Nephron (organoid): ENCODE measurements at regions not wholly inside any gene's neighbourhood (a gene's known extent, or its start where the extent isn't known, plus 50 kb on each side); places are given as distances from the start of the nearest gene placed in this dataset.
"Not testable (repeated sequence)": the region's sequence is repeated elsewhere in the genome, so short reads cannot be mapped to it uniquely, and the experiment has no call there.

ENCODE experiments used
- H3K27ac Mint-ChIP-seq, 3 experiments: 2 replicates each; pipeline ENCODE4 v1.8.0; 2020; ENCODE audit warnings: mixed read lengths in 3 of 3, mild to moderate bottlenecking in 2 of 3, moderate library complexity in 1 of 3
- H3K27me3 Mint-ChIP-seq: 2 replicates; pipeline ENCODE4 v1.8.0; 2021; ENCODE audit warnings: low read depth, mild to moderate bottlenecking, moderate library complexity, mixed read lengths
- H3K36me3 Mint-ChIP-seq: 2 replicates; pipeline ENCODE4 v1.8.0; 2020; ENCODE audit warnings: low read depth, mixed read lengths
- H3K4me1 Mint-ChIP-seq: 2 replicates; pipeline ENCODE4 v1.8.0; 2020; ENCODE audit warnings: mixed read lengths
- H3K4me3 Mint-ChIP-seq, 3 experiments: 2 replicates each; pipeline ENCODE4 v1.8.0; 2020; ENCODE audit warnings: mild to moderate bottlenecking in 3 of 3, mixed read lengths in 3 of 3, moderate library complexity in 2 of 3
- H3K9me3 Mint-ChIP-seq: 2 replicates; pipeline ENCODE4 v1.8.0; 2020; ENCODE audit warnings: mixed read lengths
- CTCF ChIP-seq, 3 experiments: fragments of 200-600 bp; sonication (generic); IDR thresholded peaks; one replicate each; pipeline ENCODE4 v1.5.0; 2021; ENCODE audit warnings: antibody characterized with exemption in 3 of 3; ENCODE audit not compliant: unreplicated experiment in 3 of 3

GRCh38 chr13:84605927-84606326, 723.7 kb upstream of the SLITRK1 start:
- no peaks in the 10 kb centered on the region for H3K9me3 Mint-ChIP-seq

GRCh38 chr13:84591444-84591843, 709.2 kb upstream of the SLITRK1 start:
- no peaks in the 10 kb centered on the region for H3K9me3 Mint-ChIP-seq
- H3K4me1 Mint-ChIP-seq = no peaks in the 10 kb centered on the region
- H3K4me3 Mint-ChIP-seq = no peak overlapping the region
- no peaks in the 10 kb centered on the region for H3K27me3 Mint-ChIP-seq
- TF ChIP-seq CTCF (IDR thresholded peaks at IDR 0.05; ENCODE audit: unreplicated experiment in 3 of 3) = no peak
- H3K36me3 Mint-ChIP-seq = no peaks in the 10 kb centered on the region
- no peak overlapping the region for H3K27ac Mint-ChIP-seq

More at GRCh38 chr13:84605927-84606326, 723.7 kb upstream of the SLITRK1 start:
- H3K27ac Mint-ChIP-seq = no peak overlapping the region
- peaks cover 3% of the 10 kb centered on the region for H3K27me3 Mint-ChIP-seq
- H3K4me3 Mint-ChIP-seq = no peak overlapping the region
- H3K36me3 Mint-ChIP-seq = no peaks in the 10 kb centered on the region
- no peak for TF ChIP-seq CTCF (IDR thresholded peaks at IDR 0.05; ENCODE audit: unreplicated experiment in 3 of 3)
- H3K4me1 Mint-ChIP-seq = peaks cover 16% of the 10 kb centered on the region

GRCh38 chr13:84590663-84591062, 708.4 kb upstream of the SLITRK1 start:
- Mint-ChIP-seq H3K9me3 (no peaks in the 10 kb centered on the region), H3K36me3 (no peaks in the 10 kb centered on the region), H3K4me1 (no peaks in the 10 kb centered on the region), H3K27me3 (no peaks in the 10 kb centered on the region), H3K27ac (no peak overlapping the region), H3K4me3 (no peak overlapping the region)
- TF ChIP-seq CTCF (IDR thresholded peaks at IDR 0.05; ENCODE audit: unreplicated experiment in 3 of 3) = no peak

GRCh38 chr13:84588023-84588422, 705.7 kb upstream of the SLITRK1 start:
- Mint-ChIP-seq H3K4me3 (no peak overlapping the region), H3K4me1 (no peaks in the 10 kb centered on the region), H3K36me3 (no peaks in the 10 kb centered on the region), H3K27me3 (no peaks in the 10 kb centered on the region), H3K27ac (peak overlapping the region in 1 of 3 experiments; percentile 33), H3K9me3 (no peaks in the 10 kb centered on the region)
- TF ChIP-seq CTCF (IDR thresholded peaks at IDR 0.05; ENCODE audit: unreplicated experiment in 3 of 3) = no peak

- H3K4me1 Mint-ChIP-seq, H3K36me3 Mint-ChIP-seq, H3K27ac Mint-ChIP-seq, H3K27me3 Mint-ChIP-seq, H3K9me3 Mint-ChIP-seq, H3K4me3 Mint-ChIP-seq: not testable (repeated sequence)
Measured at GRCh38 chr13:84579901-84580300, 697.6 kb upstream of the SLITRK1 start.

- TF ChIP-seq CTCF (IDR thresholded peaks at IDR 0.05; ENCODE audit: unreplicated experiment in 3 of 3) = peak; percentile 44 to 54 (median 44)
- no peaks in the 10 kb centered on the region for H3K27me3 Mint-ChIP-seq
Measured at GRCh38 chr13:84574851-84575250, 692.6 kb upstream of the SLITRK1 start.

More at GRCh38 chr13:84574851-84575250, 692.6 kb upstream of the SLITRK1 start:
- no peaks in the 10 kb centered on the region for H3K4me1 Mint-ChIP-seq
- H3K4me3 Mint-ChIP-seq = no peak overlapping the region
- H3K27ac Mint-ChIP-seq = no peak overlapping the region
- H3K36me3 Mint-ChIP-seq = no peaks in the 10 kb centered on the region
- no peaks in the 10 kb centered on the region for H3K9me3 Mint-ChIP-seq
